Activated CD8-positive, alpha-beta T cell treated with anti-CD3 and anti-CD28 coated beads for 36 hours (primary cell): ENCODE measurements at regions not wholly inside any gene's neighbourhood (a gene's known extent, or its start where the extent isn't known, plus 50 kb on each side); places are given as distances from the start of the nearest gene placed in this dataset.

Experiments used
- ATAC-seq: fragments of 200-7000 bp; cut with Tn5 transposase; one replicate; pipeline ENCODE4 v1.10.0; 2021; ENCODE audit warnings: mild to moderate bottlenecking, moderate library complexity
- CTCF ChIA-PET: fragments of 350-600 bp; sonication (Branson Sonifier 250); formaldehyde crosslinking; loops from one replicate; lab custom pipeline; 2021; ENCODE audit warnings: antibody characterized with exemption; lab: Charles Lee
- POLR2A ChIA-PET: fragments of 350-600 bp; sonication (Branson Sonifier 250); formaldehyde crosslinking; loops from one replicate; lab custom pipeline; 2021; ENCODE audit warnings: antibody characterized with exemption; lab: Charles Lee
- DNase-seq: peaks from one replicate; pipeline ENCODE4 v3.0.0-alpha.2; 2020
- H3K27ac Mint-ChIP-seq: one replicate; pipeline ENCODE4 v1.8.0; 2021; ENCODE audit warnings: mild to moderate bottlenecking, mixed read lengths
- H3K27me3 Mint-ChIP-seq: one replicate; pipeline ENCODE4 v1.8.0; 2021; ENCODE audit warnings: mixed read lengths
- H3K36me3 Mint-ChIP-seq: one replicate; pipeline ENCODE4 v1.8.0; 2021; ENCODE audit warnings: low read depth, mixed read lengths
- H3K4me1 Mint-ChIP-seq: one replicate; pipeline ENCODE4 v1.8.0; 2021; ENCODE audit warnings: low read depth, mixed read lengths
- H3K4me3 Mint-ChIP-seq: one replicate; pipeline ENCODE4 v1.8.0; 2021; ENCODE audit warnings: mild to moderate bottlenecking, moderate library complexity, mixed read lengths
- H3K9me3 Mint-ChIP-seq: one replicate; pipeline ENCODE4 v1.8.0; 2021; ENCODE audit warnings: mixed read lengths
- CTCF ChIP-seq: fragments of 200-600 bp; IDR thresholded peaks from one replicate; pipeline ENCODE4 v1.8.0; 2022; ENCODE audit warnings: antibody characterized with exemption, mild to moderate bottlenecking
- intact Hi-C: fragments of 100-400 bp; cut with micrococcal nuclease; formaldehyde crosslinking; loops from one replicate; pipeline ENCODE4 v1.10.0; 2022

GRCh38 chr4:157587681-157588423 is 367.3 kb downstream of the GRIA2 start:
- Mint-ChIP-seq H3K9me3 (no peaks in the 10 kb centered on the region), H3K4me3 (no peak overlapping the region), H3K27ac (no peak overlapping the region), H3K27me3 (no peaks in the 10 kb centered on the region), H3K4me1 (no peaks in the 10 kb centered on the region), H3K36me3 (no peaks in the 10 kb centered on the region)
- no peak for TF ChIP-seq CTCF
- no peak for ATAC-seq
- ChIA-PET CTCF (no interaction called here), POLR2A (interaction anchor here (0.8 kb wide), 1 partner anchor 101 kb away, joined by 3 read pairs; no protein-coding TSS in a partner anchor)
- intact Hi-C loops, result no loop called here
- DNase-seq, result no peak

- ATAC-seq (no peak), DNase-seq (no peak)
- Mint-ChIP-seq H3K36me3 (no peaks in the 10 kb centered on the region), H3K4me1 (no peaks in the 10 kb centered on the region), H3K27ac (no peak overlapping the region), H3K9me3 (peaks cover 2% of the 10 kb centered on the region), H3K27me3 (no peaks in the 10 kb centered on the region), H3K4me3 (no peak overlapping the region)
- TF ChIP-seq CTCF, result no peak
- ChIA-PET CTCF (no interaction called here), POLR2A (no interaction called here)
- intact Hi-C loops, result no loop called here
These were observed 361.6 kb downstream of the GRIA2 start for GRCh38 chr4:157582141-157582540.

GRCh38 chr4:157576671-157577217 is 356.2 kb downstream of the GRIA2 start:
- no peak overlapping the region for H3K4me3 Mint-ChIP-seq
- H3K4me1 Mint-ChIP-seq, result no peaks in the 10 kb centered on the region
- H3K27me3 Mint-ChIP-seq, result no peaks in the 10 kb centered on the region
- H3K36me3 Mint-ChIP-seq, result no peaks in the 10 kb centered on the region
- no peak overlapping the region for H3K27ac Mint-ChIP-seq
- POLR2A ChIA-PET, result no interaction called here
- intact Hi-C loops, result no loop called here
- DNase-seq (no peak), ATAC-seq (no peak)
- H3K9me3 Mint-ChIP-seq, result peaks cover 2% of the 10 kb centered on the region
- no peak for TF ChIP-seq CTCF
- CTCF ChIA-PET, result no interaction called here

- intact Hi-C loops, result no loop called here
- POLR2A ChIA-PET, result no interaction called here
- CTCF ChIA-PET, result no interaction called here
- H3K36me3 Mint-ChIP-seq, result no peaks in the 10 kb centered on the region
- H3K27ac Mint-ChIP-seq, result no peak overlapping the region
- ATAC-seq (no peak), DNase-seq (no peak)
- no peaks in the 10 kb centered on the region for H3K27me3 Mint-ChIP-seq
- no peak for TF ChIP-seq CTCF
- H3K9me3 Mint-ChIP-seq, result peaks cover 2% of the 10 kb centered on the region
- H3K4me1 Mint-ChIP-seq, result no peaks in the 10 kb centered on the region
- H3K4me3 Mint-ChIP-seq, result no peak overlapping the region
These were observed 354.8 kb downstream of the GRIA2 start for GRCh38 chr4:157575339-157575738.

GRCh38 chr4:157574606-157575005 is 354.1 kb downstream of the GRIA2 start:
- Mint-ChIP-seq H3K36me3 (no peaks in the 10 kb centered on the region), H3K27ac (no peak overlapping the region), H3K4me1 (no peaks in the 10 kb centered on the region), H3K27me3 (no peaks in the 10 kb centered on the region), H3K9me3 (peaks cover 2% of the 10 kb centered on the region), H3K4me3 (no peak overlapping the region)
- ATAC-seq, result no peak
- TF ChIP-seq CTCF, result no peak
- ChIA-PET POLR2A (no interaction called here), CTCF (no interaction called here)
- no peak for DNase-seq
- intact Hi-C loops, result no loop called here
